HL-60 (cell line): ENCODE measurements at regions not wholly inside any gene's neighbourhood (a gene's known extent, or its start where the extent isn't known, plus 50 kb on each side); places are given as distances from the start of the nearest gene placed in this dataset.

ENCODE experiments used
- DNase-seq, 2 experiments: peaks; one replicate each; pipeline ENCODE4 v3.0.0-alpha.2; 2010 to 2020; ENCODE audit warnings: low read depth in 1 of 2, low spot score in 1 of 2
- H3K27ac ChIP-seq: fragments of 250-450 bp; sonication (Bioruptor Pico); replicated peaks from 2 replicates; pipeline ENCODE4 v1.5.1; 2020; ENCODE audit warnings: mild to moderate bottlenecking, moderate library complexity
- H3K27me3 ChIP-seq: fragments of 250-450 bp; sonication (Bioruptor Pico); 2 replicates; pipeline ENCODE4 v1.5.1; 2021; ENCODE audit warnings: mild to moderate bottlenecking, moderate library complexity; ENCODE audit not compliant: insufficient read depth, poor library complexity, severe bottlenecking
- H3K4me3 ChIP-seq: replicated peaks from 2 replicates; pipeline ENCODE4 v1.5.1; 2011; ENCODE audit warnings: mild to moderate bottlenecking, control low read depth, low read length; ENCODE audit not compliant: insufficient read depth
- GABPA ChIP-seq: IDR thresholded peaks from 2 replicates; pipeline ENCODE4 v1.6.1; 2012; ENCODE audit warnings: low read depth
- POLR2AphosphoS5 ChIP-seq: IDR thresholded peaks from 2 replicates; pipeline ENCODE4 v1.6.1; 2012; ENCODE audit warnings: low read depth
- REST ChIP-seq: IDR thresholded peaks from 2 replicates; pipeline ENCODE4 v1.6.1; 2012; ENCODE audit warnings: low read depth; ENCODE audit not compliant: insufficient replicate concordance
- SPI1 ChIP-seq: IDR thresholded peaks from 2 replicates; pipeline ENCODE4 v1.6.1; 2012; ENCODE audit warnings: low read depth, mild to moderate bottlenecking, borderline replicate concordance
- TF ChIP-seq, protein P1 (sequence below): IDR thresholded peaks from one replicate; pipeline ENCODE4 v1.5.1; 2011; ENCODE audit warnings: low read length, control low read depth, inconsistent platforms; ENCODE audit not compliant: insufficient read depth

- no peak overlapping the region for H3K4me3 ChIP-seq
- TF ChIP-seq GABPA (no peak), POLR2AphosphoS5 (no peak)
- no peak overlapping the region for H3K27ac ChIP-seq
- DNase-seq: no peak
- H3K27me3 ChIP-seq: no peaks in the 10 kb centered on the region
Measured at GRCh38 chr12:67819902-67820301, 169.3 kb upstream of the IFNG-AS1 start.

DNA sequence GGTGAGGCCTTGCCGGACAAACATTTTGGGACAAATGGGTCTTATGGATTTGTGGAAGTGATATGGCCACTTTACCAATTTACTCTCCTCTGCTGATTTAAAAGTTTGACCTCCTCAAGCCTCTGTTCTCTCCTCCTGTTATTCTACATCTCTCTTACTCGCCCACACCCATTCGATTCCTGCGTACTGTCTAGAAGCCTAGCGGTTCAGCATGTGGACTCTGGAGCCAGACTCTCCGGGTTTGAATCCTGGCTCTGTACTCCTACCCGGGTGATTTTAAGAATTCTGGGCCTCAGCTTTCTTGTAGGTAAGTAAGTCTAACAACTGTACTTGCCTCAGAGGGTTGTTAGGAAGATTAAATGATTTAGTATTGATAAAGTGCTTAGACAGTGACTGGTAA lies 168.6 kb upstream of the IFNG-AS1 start:
- H3K27me3 ChIP-seq: no peaks in the 10 kb centered on the region
- no peak for TF ChIP-seq POLR2AphosphoS5
- no peak for TF ChIP-seq SPI1
- TF ChIP-seq REST: no peak
- TF ChIP-seq, protein P1, sequence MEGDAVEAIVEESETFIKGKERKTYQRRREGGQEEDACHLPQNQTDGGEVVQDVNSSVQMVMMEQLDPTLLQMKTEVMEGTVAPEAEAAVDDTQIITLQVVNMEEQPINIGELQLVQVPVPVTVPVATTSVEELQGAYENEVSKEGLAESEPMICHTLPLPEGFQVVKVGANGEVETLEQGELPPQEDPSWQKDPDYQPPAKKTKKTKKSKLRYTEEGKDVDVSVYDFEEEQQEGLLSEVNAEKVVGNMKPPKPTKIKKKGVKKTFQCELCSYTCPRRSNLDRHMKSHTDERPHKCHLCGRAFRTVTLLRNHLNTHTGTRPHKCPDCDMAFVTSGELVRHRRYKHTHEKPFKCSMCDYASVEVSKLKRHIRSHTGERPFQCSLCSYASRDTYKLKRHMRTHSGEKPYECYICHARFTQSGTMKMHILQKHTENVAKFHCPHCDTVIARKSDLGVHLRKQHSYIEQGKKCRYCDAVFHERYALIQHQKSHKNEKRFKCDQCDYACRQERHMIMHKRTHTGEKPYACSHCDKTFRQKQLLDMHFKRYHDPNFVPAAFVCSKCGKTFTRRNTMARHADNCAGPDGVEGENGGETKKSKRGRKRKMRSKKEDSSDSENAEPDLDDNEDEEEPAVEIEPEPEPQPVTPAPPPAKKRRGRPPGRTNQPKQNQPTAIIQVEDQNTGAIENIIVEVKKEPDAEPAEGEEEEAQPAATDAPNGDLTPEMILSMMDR: no peak
- TF ChIP-seq GABPA: no peak
- no peak for DNase-seq
- no peak overlapping the region for H3K4me3 ChIP-seq
- no peak overlapping the region for H3K27ac ChIP-seq

DNA sequence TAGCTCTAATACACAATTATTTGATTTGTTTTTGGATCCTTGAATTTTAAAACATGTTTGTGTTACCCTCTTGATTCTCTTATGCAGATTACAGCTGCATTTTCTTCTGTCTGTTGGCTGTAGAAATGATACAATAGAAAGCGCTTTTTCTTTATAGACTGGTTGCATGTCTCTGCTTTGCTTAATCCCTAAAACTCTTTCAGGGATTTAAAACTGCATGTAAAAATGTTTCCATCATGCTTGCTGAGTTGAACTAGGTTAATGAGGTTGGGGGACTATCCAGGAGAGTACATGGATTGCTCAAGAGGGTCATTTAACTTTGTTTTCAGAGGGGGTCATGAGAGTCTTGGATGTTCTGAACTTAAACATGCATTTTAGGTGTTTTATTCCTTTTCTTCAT lies 166.4 kb upstream of the IFNG-AS1 start:
- no peak overlapping the region for H3K27ac ChIP-seq
- H3K27me3 ChIP-seq: no peaks in the 10 kb centered on the region
- H3K4me3 ChIP-seq: no peak overlapping the region
- no peak for DNase-seq
- TF ChIP-seq SPI1 (no peak), POLR2AphosphoS5 (no peak), GABPA (no peak), REST (no peak)
- TF ChIP-seq, protein P1: no peak

GRCh38 chr12:67826148-67826547 lies 163.1 kb upstream of the IFNG-AS1 start:
- Histone ChIP-seq H3K4me3 (no peak overlapping the region), H3K27ac (no peak overlapping the region), H3K27me3 (no peaks in the 10 kb centered on the region)
- TF ChIP-seq REST: no peak
- TF ChIP-seq SPI1: no peak
- TF ChIP-seq POLR2AphosphoS5: no peak
- TF ChIP-seq, protein P1: no peak
- no peak for TF ChIP-seq GABPA
- DNase-seq: no peak
